SK-N-SH (cell line): ENCODE measurements at regions not wholly inside any gene's neighbourhood (a gene's known extent, or its start where the extent isn't known, plus 50 kb on each side); places are given as distances from the start of the nearest gene placed in this dataset.
A peak's percentile ranks its signal among the peaks of the same experiment; 100 is the strongest.

Source experiments
- CTCF ChIA-PET: fragments of 300-600, 350-600 bp; formaldehyde crosslinking; extraction: SDS; loops from one replicate; lab custom pipeline; 2021; lab: Yijun Ruan, JAX
- POLR2A ChIA-PET: fragments of 350-600 bp; sonication (Branson Sonifier 250); formaldehyde crosslinking; extraction: SDS; loops from one replicate; lab custom pipeline; 2020; ENCODE audit warnings: antibody characterized with exemption, inconsistent platforms; lab: Yijun Ruan, JAX
- DNase-seq: peaks from one replicate; pipeline ENCODE4 v3.0.0; 2012
- H2AFZ ChIP-seq: fragments of 200-600 bp; sonication (generic); 2 replicates; pipeline ENCODE4 v1.8.1; 2016; ENCODE audit warnings: antibody characterized with exemption, mild to moderate bottlenecking, low read depth
- H3F3A ChIP-seq: fragments of 200-600 bp; sonication (generic); replicated peaks from 2 replicates; pipeline ENCODE3; 2016; ENCODE audit warnings: antibody characterized with exemption, mild to moderate bottlenecking; ENCODE audit not compliant: insufficient read depth
- H3K27ac ChIP-seq, 2 experiments: fragments of 200-500 bp in 1 of 2; fragments of 200-600 bp in 1 of 2; sonication (Bioruptor generic) in 1 of 2; sonication (generic), shearing (Covaris generic) in 1 of 2; 2 replicates each; pipeline versions ENCODE4 v1.5.1 to v1.6.1; 2014 to 2016; ENCODE audit warnings: low read depth in 2 of 2, inconsistent platforms in 1 of 2, low read length in 1 of 2, mild to moderate bottlenecking in 1 of 2, mixed read lengths in 1 of 2
- H3K27me3 ChIP-seq: fragments of 200-600 bp; sonication (generic), shearing (Covaris generic); 2 replicates; pipeline ENCODE4 v1.6.1; 2016; ENCODE audit warnings: mixed run types; ENCODE audit not compliant: insufficient read depth
- H3K36me3 ChIP-seq, 2 experiments: fragments of 200-500 bp in 1 of 2; fragments of 200-600 bp in 1 of 2; sonication (Bioruptor generic) in 1 of 2; sonication (generic) in 1 of 2; replicated peaks in 1 of 2; 2 replicates each; pipeline versions ENCODE3 to v1.5.1; 2014 to 2016; ENCODE audit warnings: low read length in 1 of 2, mild to moderate bottlenecking in 1 of 2; ENCODE audit not compliant: insufficient read depth in 2 of 2, control insufficient read depth in 1 of 2
- H3K4me1 ChIP-seq, 2 experiments: fragments of 200-500 bp in 1 of 2; fragments of 200-600 bp in 1 of 2; sonication (Bioruptor generic) in 1 of 2; sonication (generic), shearing (Covaris generic) in 1 of 2; 2 replicates each; pipeline versions ENCODE4 v1.5.1 to v1.6.1; 2014 to 2016; ENCODE audit warnings: low read depth in 1 of 2, low read length in 1 of 2, mixed run types in 1 of 2; ENCODE audit not compliant: insufficient read depth in 2 of 2, control insufficient read depth in 1 of 2
- H3K4me2 ChIP-seq: fragments of 200-600 bp; sonication (generic), shearing (Covaris generic); 2 replicates; pipeline ENCODE4 v1.6.1; 2017; ENCODE audit warnings: mixed run types
- H3K4me3 ChIP-seq, 2 experiments: fragments of 200-500 bp in 1 of 2; fragments of 200-600 bp in 1 of 2; sonication (Bioruptor generic) in 1 of 2; sonication (generic), shearing (Covaris generic) in 1 of 2; 2 replicates each; pipeline versions ENCODE4 v1.5.1 to v1.8.1; 2014 to 2016; ENCODE audit warnings: low read depth in 2 of 2, inconsistent platforms in 1 of 2, low read length in 1 of 2, mild to moderate bottlenecking in 1 of 2, mixed read lengths in 1 of 2, moderate library complexity in 1 of 2
- H3K79me2 ChIP-seq: fragments of 200-600 bp; sonication (generic); 2 replicates; pipeline ENCODE4 v1.8.1; 2017; ENCODE audit warnings: mild to moderate bottlenecking; ENCODE audit not compliant: insufficient read depth
- H3K9ac ChIP-seq: fragments of 200-600 bp; sonication (generic); 2 replicates; pipeline ENCODE4 v1.6.1; 2017; ENCODE audit warnings: mixed run types
- H3K9me2 ChIP-seq: fragments of 200-600 bp; sonication (generic); 2 replicates; pipeline ENCODE4 v1.6.1; 2017; ENCODE audit warnings: mixed run types
- H3K9me3 ChIP-seq: fragments of 200-600 bp; sonication (generic); 2 replicates; pipeline ENCODE4 v1.6.1; 2017; ENCODE audit warnings: mixed run types, mild to moderate bottlenecking, moderate library complexity
- H4K20me1 ChIP-seq: fragments of 200-600 bp; sonication (generic); 2 replicates; pipeline ENCODE4 v1.6.1; 2017; ENCODE audit warnings: mild to moderate bottlenecking, mixed run types; ENCODE audit not compliant: insufficient read depth
- CHD2 ChIP-seq: fragments of 150-350 bp; IDR thresholded peaks from 2 replicates; pipeline ENCODE4 v1.6.1; 2018; ENCODE audit warnings: low read length; ENCODE audit not compliant: partially characterized antibody
- ELF1 ChIP-seq: IDR thresholded peaks from 2 replicates; pipeline ENCODE4 v1.4.0; 2012
- EP300 ChIP-seq, 2 experiments: IDR thresholded peaks; 2 replicates each; pipeline versions ENCODE4 v1.4.0 to v1.6.1; 2012; ENCODE audit warnings: borderline replicate concordance in 1 of 2, low read depth in 1 of 2, low read length in 1 of 2
- EZH2phosphoT487 ChIP-seq: fragments of 200-600 bp; sonication (generic); IDR thresholded peaks from 2 replicates; pipeline ENCODE4 v1.6.1; 2017; ENCODE audit warnings: low read depth, mixed run types, mild to moderate bottlenecking, antibody characterized with exemption, moderate library complexity, borderline replicate concordance
- FOSL2 ChIP-seq: IDR thresholded peaks from 2 replicates; pipeline ENCODE4 v1.4.0; 2012; ENCODE audit warnings: low read depth, mild to moderate bottlenecking, moderate library complexity, borderline replicate concordance
- FOXJ3 ChIP-seq: sonication (generic); formaldehyde crosslinking; IDR thresholded peaks from 2 replicates; pipeline ENCODE4 v1.5.1; 2020; ENCODE audit warnings: mild to moderate bottlenecking, missing genetic modification reagents
- FOXM1 ChIP-seq: IDR thresholded peaks from 2 replicates; pipeline ENCODE4 v1.4.0; 2012; ENCODE audit warnings: low read depth, mild to moderate bottlenecking
- GATA2 ChIP-seq: sonication (generic); formaldehyde crosslinking; IDR thresholded peaks from 2 replicates; pipeline ENCODE4 v1.5.0; 2020; ENCODE audit warnings: mild to moderate bottlenecking, missing genetic modification reagents
- JUND ChIP-seq: IDR thresholded peaks from 2 replicates; pipeline ENCODE4 v1.4.0; 2012
- MAX ChIP-seq: IDR thresholded peaks from 2 replicates; pipeline ENCODE4 v1.4.0; 2012; ENCODE audit warnings: low read depth
- MXI1 ChIP-seq: IDR thresholded peaks from 2 replicates; pipeline ENCODE4 v1.6.1; 2012; ENCODE audit warnings: mild to moderate bottlenecking, low read depth, low read length, improper control_type of control experiment
- NFIC ChIP-seq: IDR thresholded peaks from 2 replicates; pipeline ENCODE4 v1.4.0; 2012; ENCODE audit warnings: borderline replicate concordance
- POLR2AphosphoS5 ChIP-seq: IDR thresholded peaks from 2 replicates; pipeline ENCODE4 v1.6.1; 2012; ENCODE audit warnings: low read depth, low read length
- RCOR1 ChIP-seq: fragments of 150-350 bp; IDR thresholded peaks from 2 replicates; pipeline ENCODE4 v1.6.1; 2017; ENCODE audit warnings: antibody characterized with exemption, low read length
- RXRA ChIP-seq: IDR thresholded peaks from 2 replicates; pipeline ENCODE4 v1.4.0; 2012; ENCODE audit warnings: low read depth, mild to moderate bottlenecking, borderline replicate concordance
- TAF1 ChIP-seq: IDR thresholded peaks from 2 replicates; pipeline ENCODE4 v1.6.1; 2012; ENCODE audit warnings: low read depth, mild to moderate bottlenecking, low read length, moderate library complexity, borderline replicate concordance
- TEAD4 ChIP-seq: IDR thresholded peaks from 2 replicates; pipeline ENCODE4 v1.4.0; 2012; ENCODE audit warnings: mild to moderate bottlenecking, borderline replicate concordance; ENCODE audit not compliant: insufficient read depth
- USF1 ChIP-seq: IDR thresholded peaks from 2 replicates; pipeline ENCODE4 v1.4.0; 2012; ENCODE audit warnings: low read depth, borderline replicate concordance
- YY1 ChIP-seq: IDR thresholded peaks from 2 replicates; pipeline ENCODE4 v1.4.0; 2012; ENCODE audit warnings: low read depth, mild to moderate bottlenecking
- WGBS: methylation state at CpG from one replicate; pipeline ENCODE4 v1.1.6; 2017; ENCODE audit warnings: low lambda C conversion rate; 5-methylcytosine and 5-hydroxymethylcytosine counted together
- TF ChIP-seq, protein P1 (sequence below): IDR thresholded peaks from 2 replicates; pipeline ENCODE4; 2012

GRCh38 chr3:124425972-124426371, 304.3 kb upstream of the UMPS start (continued):
- TF ChIP-seq TEAD4 (no peak), JUND (no peak), FOXM1 (no peak), CHD2 (no peak)

- no peak overlapping the region; a peak in 2 of 4 replicates for H3K4me3 ChIP-seq
- no peaks in the 10 kb centered on the region for H3K79me2 ChIP-seq
- TF ChIP-seq YY1 (no peak), FOSL2 (peak; percentile 17; the same call in 1 of the 2 replicates)
- H3K27me3 ChIP-seq, result no peaks in the 10 kb centered on the region
- peak overlapping the region; percentile 75 to 88 for H3K27ac ChIP-seq
- peaks cover 5 to 22% of the 10 kb centered on the region in 2 experiments for H3K4me1 ChIP-seq
- H3K9ac ChIP-seq, result no peak overlapping the region; the same call in 1 of the 2 replicates
- no peak for DNase-seq
- POLR2A ChIA-PET, result no interaction called here
- H3K36me3 ChIP-seq, result peaks cover 34 to 45% of the 10 kb centered on the region in 2 experiments
- no peak overlapping the region for H2AFZ ChIP-seq
- H3K9me2 ChIP-seq, result no peaks in the 10 kb centered on the region
- H4K20me1 ChIP-seq, result no peaks in the 10 kb centered on the region
- H3F3A ChIP-seq, result peaks cover 24% of the 10 kb centered on the region
- no peaks in the 10 kb centered on the region for H3K9me3 ChIP-seq
- peak overlapping the region; percentile 61; the same call in 1 of the 2 replicates for H3K4me2 ChIP-seq
- CTCF ChIA-PET, result interaction anchor here (0.9 to 6.8 kb wide), 3 partner anchors 24 to 77 kb away, joined by 4 to 35 read pairs (median 4); no protein-coding TSS in a partner anchor
These were observed 301.7 kb upstream of the UMPS start for GRCh38 chr3:124428372-124429128.

DNA sequence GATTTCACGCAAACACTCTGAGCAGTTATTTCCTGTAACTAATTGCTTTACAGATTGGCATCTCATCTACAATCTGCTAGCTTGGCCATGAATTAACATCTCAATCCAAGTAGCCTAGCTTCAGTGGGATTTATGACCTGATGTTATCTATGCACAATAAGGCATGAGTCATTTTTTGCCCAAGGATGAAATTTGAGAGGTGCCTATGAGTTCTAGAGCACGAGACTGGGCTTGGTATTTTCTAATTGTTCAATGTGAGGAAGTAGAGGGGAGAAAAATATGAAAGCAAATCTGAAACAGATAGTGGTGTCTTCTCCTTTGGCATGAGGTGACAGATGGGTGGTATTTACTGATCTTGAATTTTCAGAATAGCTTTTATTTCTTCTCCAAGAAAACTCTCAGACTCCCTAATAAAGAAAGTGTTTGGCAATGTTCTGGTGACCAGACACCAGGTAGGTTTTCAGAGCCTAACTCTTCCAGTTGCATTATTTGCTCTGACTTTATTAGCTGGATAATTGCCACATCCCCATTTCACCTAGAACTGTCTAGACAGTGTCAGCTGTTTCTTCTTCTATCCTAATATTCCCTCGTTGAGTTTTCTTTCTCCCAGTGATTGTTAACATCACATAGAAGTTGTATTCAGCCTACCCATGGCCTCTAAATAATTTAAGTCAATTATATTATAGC, 301.0 kb upstream of the UMPS start:
- Histone ChIP-seq H3K9me2 (no peaks in the 10 kb centered on the region), H3K79me2 (no peaks in the 10 kb centered on the region), H2AFZ (no peak overlapping the region), H3K4me3 (no peak overlapping the region), H3K27ac (peak overlapping the region; percentile 75 to 88), H3K9ac (no peak overlapping the region; the same call in 1 of the 2 replicates), H3K36me3 (peaks cover 32 to 43% of the 10 kb centered on the region in 2 experiments), H3F3A (peaks cover 24% of the 10 kb centered on the region), H4K20me1 (no peaks in the 10 kb centered on the region), H3K9me3 (no peaks in the 10 kb centered on the region), H3K27me3 (no peaks in the 10 kb centered on the region), H3K4me1 (peaks cover 5 to 22% of the 10 kb centered on the region in 2 experiments), H3K4me2 (peak overlapping the region; percentile 61; the same call in 1 of the 2 replicates)
- 18% methylated on average over 3 of the region's 3 CpGs for WGBS
- ChIA-PET CTCF (interaction anchor here (1.0 to 6.8 kb wide), 2 partner anchors 75 to 78 kb away, joined by 3 to 35 read pairs; no protein-coding TSS in a partner anchor), POLR2A (no interaction called here)
- DNase-seq, result peak; percentile 29
- TF ChIP-seq RXRA, result peak; percentile 75; the same call in 1 of the 2 replicates
- peak; percentile 26; the same call in 1 of the 2 replicates for TF ChIP-seq YY1
- peak; percentile 66; the same call in 1 of the 2 replicates for TF ChIP-seq RCOR1
- peak; percentile 79; the same call in 1 of the 2 replicates for TF ChIP-seq POLR2AphosphoS5
- TF ChIP-seq, protein P1, sequence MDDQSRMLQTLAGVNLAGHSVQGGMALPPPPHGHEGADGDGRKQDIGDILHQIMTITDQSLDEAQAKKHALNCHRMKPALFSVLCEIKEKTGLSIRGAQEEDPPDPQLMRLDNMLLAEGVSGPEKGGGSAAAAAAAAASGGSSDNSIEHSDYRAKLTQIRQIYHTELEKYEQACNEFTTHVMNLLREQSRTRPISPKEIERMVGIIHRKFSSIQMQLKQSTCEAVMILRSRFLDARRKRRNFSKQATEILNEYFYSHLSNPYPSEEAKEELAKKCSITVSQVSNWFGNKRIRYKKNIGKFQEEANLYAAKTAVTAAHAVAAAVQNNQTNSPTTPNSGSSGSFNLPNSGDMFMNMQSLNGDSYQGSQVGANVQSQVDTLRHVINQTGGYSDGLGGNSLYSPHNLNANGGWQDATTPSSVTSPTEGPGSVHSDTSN, result peak; percentile 98
- TF ChIP-seq ELF1, result peak; percentile 34; the same call in 1 of the 2 replicates
- peak; percentile 86 for TF ChIP-seq FOXM1
- peak; percentile 95 for TF ChIP-seq TEAD4
- peak; percentile 68 for TF ChIP-seq GATA2 (CRISPR knock-in tag)
- no peak for TF ChIP-seq FOXJ3 (CRISPR knock-in tag)
- peak; percentile 41; the same call in 1 of the 2 replicates for TF ChIP-seq USF1
- peak; percentile 69; the same call in 1 of the 2 replicates for TF ChIP-seq MAX
- TF ChIP-seq EZH2phosphoT487, result no peak
- peak; percentile 97 for TF ChIP-seq FOSL2
- no peak for TF ChIP-seq MXI1
- peak; percentile 82 to 95 for TF ChIP-seq EP300 (IDR thresholded peaks at IDR 0.05; ENCODE audit: borderline replicate concordance in 1 of 2, low read depth in 1 of 2, low read length in 1 of 2)
- TF ChIP-seq NFIC, result peak; percentile 92
- peak; percentile 16 for TF ChIP-seq CHD2
- no peak for TF ChIP-seq TAF1
